ENCODE measurements at regions not wholly inside any gene's neighbourhood (a gene's known extent, or its start where the extent isn't known, plus 50 kb on each side); places are given as distances from the start of the nearest gene placed in this dataset.

DNA sequence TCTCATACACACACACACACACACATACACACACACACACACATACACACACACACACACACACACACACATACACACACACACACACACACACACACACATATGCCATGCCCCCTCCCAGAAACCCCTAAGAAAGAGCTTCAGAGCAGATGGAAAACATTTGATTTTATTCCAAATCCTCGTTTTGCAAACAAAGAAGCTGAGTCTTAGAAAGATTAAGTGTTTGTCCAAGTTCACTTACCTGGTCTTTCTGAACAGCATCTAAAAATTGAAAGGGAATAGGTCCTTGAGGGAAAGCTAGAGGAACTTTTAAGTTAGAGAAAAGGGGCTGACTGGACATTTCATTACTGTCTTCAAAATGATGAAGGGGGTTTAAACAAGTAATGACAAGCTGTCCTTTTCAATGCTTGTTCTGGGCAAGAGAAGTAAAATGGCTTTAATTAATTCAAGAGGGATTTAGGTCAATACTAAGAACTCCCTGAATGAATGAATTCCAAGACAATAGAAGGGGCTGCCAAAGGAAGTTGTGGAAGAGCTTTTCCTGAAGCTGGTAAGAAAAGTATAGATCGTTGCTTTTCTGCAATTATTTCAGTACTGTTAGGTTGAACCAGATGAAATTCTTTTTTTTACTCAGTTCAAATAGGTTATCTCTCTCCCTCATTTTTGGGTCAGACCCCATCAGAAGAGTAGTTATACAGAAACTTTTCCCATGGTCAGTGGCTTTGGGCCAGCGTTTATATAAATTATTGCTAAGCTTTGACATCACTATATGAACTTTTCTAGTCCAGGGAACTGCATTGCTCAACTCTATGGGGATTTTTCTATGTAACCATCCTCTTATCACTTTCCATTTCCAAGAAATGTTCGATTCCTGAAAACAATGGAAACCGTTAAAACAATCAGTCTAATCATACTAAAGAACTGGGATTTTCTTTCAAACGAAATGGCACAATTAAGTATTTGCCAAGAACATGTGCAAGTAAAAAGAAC lies 261.4 kb downstream of the MTERF1 start:
- TF ChIP-seq POLR2AphosphoS5 (IDR thresholded peaks at IDR 0.05; ENCODE audit: borderline replicate concordance, low read depth, low read length) (no peak), EZH2 (IDR thresholded peaks at IDR 0.05) (no peak)

All from SK-N-MC (cell line).